ENCODE measurements at regions not wholly inside any gene's neighbourhood (a gene's known extent, or its start where the extent isn't known, plus 50 kb on each side); places are given as distances from the start of the nearest gene placed in this dataset.
"Not testable (repeated sequence)": the region's sequence is repeated elsewhere in the genome, so short reads cannot be mapped to it uniquely, and the experiment has no call there.

- no peak for DNase-seq (ENCODE audit: low read depth in 2 of 2)
These were observed 82.7 kb upstream of the PDZD8 start for GRCh38 chr10:117457932-117458331.

GRCh38 chr10:117457071-117457810 lies 82.0 kb upstream of the PDZD8 start:
- no peak for DNase-seq (ENCODE audit: low read depth in 2 of 2)

- no peak for DNase-seq (ENCODE audit: low read depth in 2 of 2)
These were observed 80.1 kb upstream of the PDZD8 start for GRCh38 chr10:117455346-117455745.

- DNase-seq (ENCODE audit: low read depth in 2 of 2), result no peak
These were observed 79.3 kb upstream of the PDZD8 start for GRCh38 chr10:117454502-117454901.

GRCh38 chr10:117453484-117453883 lies 78.2 kb upstream of the PDZD8 start:
- DNase-seq (ENCODE audit: low read depth in 2 of 2), result not testable (repeated sequence)

GRCh38 chr10:117450940-117451339 lies 75.7 kb upstream of the PDZD8 start:
- no peak for DNase-seq (ENCODE audit: low read depth in 2 of 2)

- DNase-seq (ENCODE audit: low read depth in 2 of 2), result no peak
These were observed 74.4 kb upstream of the PDZD8 start for GRCh38 chr10:117449636-117450035.

- no peak for DNase-seq (ENCODE audit: low read depth in 2 of 2)
These were observed 73.6 kb upstream of the PDZD8 start for GRCh38 chr10:117448802-117449201.

- no peak for DNase-seq (ENCODE audit: low read depth in 2 of 2)
These were observed 70.8 kb upstream of the PDZD8 start for GRCh38 chr10:117445992-117446391.

GRCh38 chr10:117444497-117445040 lies 69.3 kb upstream of the PDZD8 start:
- no peak for DNase-seq (ENCODE audit: low read depth in 2 of 2)

GRCh38 chr10:117443686-117444041 lies 68.4 kb upstream of the PDZD8 start:
- no peak for DNase-seq (ENCODE audit: low read depth in 2 of 2)

- DNase-seq (ENCODE audit: low read depth in 2 of 2), result peak in 1 of 2 donors; percentile 34
These were observed 67.9 kb upstream of the PDZD8 start for GRCh38 chr10:117442944-117443685.

GRCh38 chr10:117442521-117442920 lies 67.3 kb upstream of the PDZD8 start:
- no peak for DNase-seq (ENCODE audit: low read depth in 2 of 2)

GRCh38 chr10:117441812-117442443 lies 66.7 kb upstream of the PDZD8 start:
- DNase-seq (ENCODE audit: low read depth in 2 of 2), result no peak

GRCh38 chr10:117441361-117441760 lies 66.1 kb upstream of the PDZD8 start:
- no peak for DNase-seq (ENCODE audit: low read depth in 2 of 2)

GRCh38 chr10:117439243-117439912 lies 64.1 kb upstream of the PDZD8 start:
- no peak for DNase-seq (ENCODE audit: low read depth in 2 of 2)

GRCh38 chr10:117432866-117433265 lies 57.6 kb upstream of the PDZD8 start:
- DNase-seq (ENCODE audit: low read depth in 2 of 2), result no peak

- DNase-seq (ENCODE audit: low read depth in 2 of 2), result no peak
These were observed 55.9 kb upstream of the PDZD8 start for GRCh38 chr10:117431160-117431559.

GRCh38 chr10:117430535-117430934 lies 55.3 kb upstream of the PDZD8 start:
- not testable (repeated sequence) for DNase-seq (ENCODE audit: low read depth in 2 of 2)

- no peak for DNase-seq (ENCODE audit: low read depth in 2 of 2)
These were observed 54.5 kb upstream of the PDZD8 start for GRCh38 chr10:117429643-117430265.

- no peak for DNase-seq (ENCODE audit: low read depth in 2 of 2)
These were observed 52.1 kb upstream of the PDZD8 start for GRCh38 chr10:117427356-117427755.
